ENCODE measurements at regions not wholly inside any gene's neighbourhood (a gene's known extent, or its start where the extent isn't known, plus 50 kb on each side); places are given as distances from the start of the nearest gene placed in this dataset.

DNA sequence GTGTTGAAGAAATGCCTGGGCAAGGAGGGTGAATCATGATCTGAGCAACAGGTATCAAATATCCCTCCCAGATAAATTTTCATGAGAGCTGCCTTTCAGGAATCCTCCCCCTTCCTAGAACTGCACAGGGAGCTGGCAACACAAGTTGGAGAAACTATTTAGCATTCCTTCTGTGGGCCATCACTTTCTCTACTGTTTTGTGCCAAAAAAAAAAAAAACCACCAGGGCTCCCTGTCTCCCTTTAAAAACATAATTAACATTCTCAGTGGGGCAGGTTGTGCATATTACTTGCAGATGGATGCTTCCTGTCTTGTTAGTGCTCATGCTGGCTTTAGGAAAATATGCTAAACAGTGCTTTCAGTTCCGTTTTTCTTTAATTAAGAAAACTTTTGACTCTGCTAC lies 234.9 kb upstream of the LMCD1 start:
- TF ChIP-seq, protein P1, sequence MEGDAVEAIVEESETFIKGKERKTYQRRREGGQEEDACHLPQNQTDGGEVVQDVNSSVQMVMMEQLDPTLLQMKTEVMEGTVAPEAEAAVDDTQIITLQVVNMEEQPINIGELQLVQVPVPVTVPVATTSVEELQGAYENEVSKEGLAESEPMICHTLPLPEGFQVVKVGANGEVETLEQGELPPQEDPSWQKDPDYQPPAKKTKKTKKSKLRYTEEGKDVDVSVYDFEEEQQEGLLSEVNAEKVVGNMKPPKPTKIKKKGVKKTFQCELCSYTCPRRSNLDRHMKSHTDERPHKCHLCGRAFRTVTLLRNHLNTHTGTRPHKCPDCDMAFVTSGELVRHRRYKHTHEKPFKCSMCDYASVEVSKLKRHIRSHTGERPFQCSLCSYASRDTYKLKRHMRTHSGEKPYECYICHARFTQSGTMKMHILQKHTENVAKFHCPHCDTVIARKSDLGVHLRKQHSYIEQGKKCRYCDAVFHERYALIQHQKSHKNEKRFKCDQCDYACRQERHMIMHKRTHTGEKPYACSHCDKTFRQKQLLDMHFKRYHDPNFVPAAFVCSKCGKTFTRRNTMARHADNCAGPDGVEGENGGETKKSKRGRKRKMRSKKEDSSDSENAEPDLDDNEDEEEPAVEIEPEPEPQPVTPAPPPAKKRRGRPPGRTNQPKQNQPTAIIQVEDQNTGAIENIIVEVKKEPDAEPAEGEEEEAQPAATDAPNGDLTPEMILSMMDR (conservative IDR thresholded peaks at IDR 0.05 in 1 of 2, IDR thresholded peaks at IDR 0.05 in 1 of 2; ENCODE audit: low read depth in 1 of 2, low read length in 2 of 2): no peak
- no peak for TF ChIP-seq EZH2 (IDR thresholded peaks at IDR 0.05; ENCODE audit: low read length, missing control alignments)
